ENCODE measurements at regions not wholly inside any gene's neighbourhood (a gene's known extent, or its start where the extent isn't known, plus 50 kb on each side); places are given as distances from the start of the nearest gene placed in this dataset.

DNA sequence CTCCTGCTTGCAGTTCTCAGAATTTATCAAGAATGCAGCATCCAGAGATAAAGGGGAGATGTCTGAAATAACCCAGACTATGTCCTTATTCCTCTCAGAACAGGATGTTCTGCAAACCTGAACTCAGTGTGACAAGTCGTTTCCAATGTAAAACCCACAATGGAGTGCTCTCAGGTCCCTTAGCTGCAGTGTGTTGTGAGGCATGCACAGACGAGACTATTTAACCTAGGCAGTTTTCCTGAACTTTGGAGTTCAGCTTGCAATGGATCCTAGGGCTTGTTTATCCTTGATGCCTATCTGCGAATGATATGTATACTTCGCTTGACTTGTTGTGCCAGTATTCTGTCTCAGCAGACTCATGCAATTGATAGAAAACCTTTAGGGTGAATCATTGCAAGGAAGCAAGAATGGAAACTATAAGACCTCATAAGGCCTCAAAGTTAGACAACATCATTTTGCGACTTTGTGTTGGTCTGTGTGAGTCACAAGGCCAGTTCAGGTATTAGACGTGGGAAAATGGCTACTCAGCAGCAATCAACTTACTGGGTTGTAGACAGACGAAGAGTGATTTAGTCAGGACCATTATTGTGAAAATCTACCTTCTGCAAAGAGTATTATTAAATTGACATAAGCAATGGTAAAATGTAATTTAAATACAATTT is 2439.9 kb upstream of the PCDH20 start:
- H3K9me3 ChIP-seq (replicated peaks; ENCODE audit: insufficient read depth, low read length) = no peaks in the 10 kb centered on the region
- H2AFZ ChIP-seq (ENCODE audit: low read length) = no peak overlapping the region
- no peak overlapping the region for H3K9ac ChIP-seq (ENCODE audit: low read length)
- H3K9me2 ChIP-seq (replicated peaks; ENCODE audit: insufficient read depth, low read length) = no peaks in the 10 kb centered on the region
- DNase-seq = no peak
- H3K27ac ChIP-seq (ENCODE audit: low read length) = no peak overlapping the region
- H3F3A ChIP-seq (ENCODE audit: insufficient read depth, low read length) = no peaks in the 10 kb centered on the region
- no peaks in the 10 kb centered on the region for H3K79me2 ChIP-seq (ENCODE audit: low read length)
- no peaks in the 10 kb centered on the region for H3K27me3 ChIP-seq (replicated peaks; ENCODE audit: insufficient read depth, low read length)
- TF ChIP-seq EZH2phosphoT487 (IDR thresholded peaks at IDR 0.05; ENCODE audit: low read length) = no peak
- TF ChIP-seq, protein P1, sequence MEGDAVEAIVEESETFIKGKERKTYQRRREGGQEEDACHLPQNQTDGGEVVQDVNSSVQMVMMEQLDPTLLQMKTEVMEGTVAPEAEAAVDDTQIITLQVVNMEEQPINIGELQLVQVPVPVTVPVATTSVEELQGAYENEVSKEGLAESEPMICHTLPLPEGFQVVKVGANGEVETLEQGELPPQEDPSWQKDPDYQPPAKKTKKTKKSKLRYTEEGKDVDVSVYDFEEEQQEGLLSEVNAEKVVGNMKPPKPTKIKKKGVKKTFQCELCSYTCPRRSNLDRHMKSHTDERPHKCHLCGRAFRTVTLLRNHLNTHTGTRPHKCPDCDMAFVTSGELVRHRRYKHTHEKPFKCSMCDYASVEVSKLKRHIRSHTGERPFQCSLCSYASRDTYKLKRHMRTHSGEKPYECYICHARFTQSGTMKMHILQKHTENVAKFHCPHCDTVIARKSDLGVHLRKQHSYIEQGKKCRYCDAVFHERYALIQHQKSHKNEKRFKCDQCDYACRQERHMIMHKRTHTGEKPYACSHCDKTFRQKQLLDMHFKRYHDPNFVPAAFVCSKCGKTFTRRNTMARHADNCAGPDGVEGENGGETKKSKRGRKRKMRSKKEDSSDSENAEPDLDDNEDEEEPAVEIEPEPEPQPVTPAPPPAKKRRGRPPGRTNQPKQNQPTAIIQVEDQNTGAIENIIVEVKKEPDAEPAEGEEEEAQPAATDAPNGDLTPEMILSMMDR (IDR thresholded peaks at IDR 0.05; ENCODE audit: low read length) = no peak
- TF ChIP-seq EZH2 (optimal IDR thresholded peaks at IDR 0.05; ENCODE audit: low read depth, low read length) = no peak
- no peak overlapping the region for H3K4me3 ChIP-seq (ENCODE audit: low read length)
- no peak overlapping the region for H3K4me2 ChIP-seq (ENCODE audit: low read depth, low read length)
- no peaks in the 10 kb centered on the region for H3K4me1 ChIP-seq (ENCODE audit: low read length)
- H4K20me1 ChIP-seq (ENCODE audit: insufficient read depth, low read length) = no peaks in the 10 kb centered on the region
- H3K36me3 ChIP-seq (replicated peaks; ENCODE audit: insufficient read depth, low read length) = no peaks in the 10 kb centered on the region

DNA sequence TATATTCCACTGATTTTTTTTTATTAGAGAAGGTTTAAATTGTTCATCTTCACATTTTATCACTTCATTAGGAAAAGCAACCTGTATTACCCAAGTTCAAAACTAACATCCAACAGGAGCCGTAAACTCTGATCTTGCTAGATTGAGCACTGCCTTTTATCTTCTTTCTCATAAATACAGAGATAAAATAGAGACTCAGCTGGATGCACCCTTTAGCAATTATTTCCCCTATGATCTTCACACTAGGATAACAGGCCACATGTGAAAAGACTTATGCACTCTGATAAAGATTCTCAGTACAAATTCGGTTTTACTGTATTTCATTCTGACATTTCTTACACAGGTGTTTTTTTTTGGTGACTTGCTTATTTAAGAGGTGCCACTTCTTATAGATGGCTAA is 2438.2 kb upstream of the PCDH20 start:
- Histone ChIP-seq H4K20me1 (ENCODE audit: insufficient read depth, low read length) (no peaks in the 10 kb centered on the region), H3K4me3 (ENCODE audit: low read length) (no peak overlapping the region), H3K9me2 (replicated peaks; ENCODE audit: insufficient read depth, low read length) (no peaks in the 10 kb centered on the region), H2AFZ (ENCODE audit: low read length) (no peak overlapping the region), H3K27me3 (replicated peaks; ENCODE audit: insufficient read depth, low read length) (no peaks in the 10 kb centered on the region), H3F3A (ENCODE audit: insufficient read depth, low read length) (no peaks in the 10 kb centered on the region), H3K4me1 (ENCODE audit: low read length) (no peaks in the 10 kb centered on the region), H3K9me3 (replicated peaks; ENCODE audit: insufficient read depth, low read length) (no peaks in the 10 kb centered on the region), H3K9ac (ENCODE audit: low read length) (no peak overlapping the region), H3K79me2 (ENCODE audit: low read length) (no peaks in the 10 kb centered on the region), H3K4me2 (ENCODE audit: low read depth, low read length) (no peak overlapping the region), H3K27ac (ENCODE audit: low read length) (no peak overlapping the region), H3K36me3 (replicated peaks; ENCODE audit: insufficient read depth, low read length) (no peaks in the 10 kb centered on the region)
- no peak for TF ChIP-seq EZH2phosphoT487 (IDR thresholded peaks at IDR 0.05; ENCODE audit: low read length)
- TF ChIP-seq, protein P1 (IDR thresholded peaks at IDR 0.05; ENCODE audit: low read length) = no peak
- TF ChIP-seq EZH2 (optimal IDR thresholded peaks at IDR 0.05; ENCODE audit: low read depth, low read length) = no peak
- no peak for DNase-seq

DNA sequence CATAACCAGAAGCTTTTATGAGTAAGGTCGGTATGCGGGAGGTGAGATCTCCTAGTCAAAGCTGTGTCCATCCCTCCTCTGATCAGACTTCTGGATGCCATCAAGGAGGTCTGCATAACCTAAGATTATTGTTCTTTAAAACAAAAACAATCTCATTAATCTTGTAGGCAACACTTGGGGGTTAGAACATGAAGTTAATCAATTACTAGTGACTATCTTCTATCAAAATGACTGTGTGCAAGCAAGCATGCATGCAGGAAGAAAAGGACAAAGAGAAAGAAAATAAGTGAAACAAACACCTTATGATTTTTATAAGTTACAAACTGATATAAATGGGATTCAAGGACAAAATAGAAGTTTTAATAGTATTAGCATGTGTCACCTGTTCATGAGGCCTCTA is 2435.9 kb upstream of the PCDH20 start:
- TF ChIP-seq EZH2 (optimal IDR thresholded peaks at IDR 0.05; ENCODE audit: low read depth, low read length) (no peak), EZH2phosphoT487 (IDR thresholded peaks at IDR 0.05; ENCODE audit: low read length) (no peak)
- TF ChIP-seq, protein P1 (IDR thresholded peaks at IDR 0.05; ENCODE audit: low read length) = no peak
- H3K9me3 ChIP-seq (replicated peaks; ENCODE audit: insufficient read depth, low read length) = no peaks in the 10 kb centered on the region
- no peak overlapping the region for H3K9ac ChIP-seq (ENCODE audit: low read length)
- no peak overlapping the region for H3K27ac ChIP-seq (ENCODE audit: low read length)
- no peak overlapping the region for H2AFZ ChIP-seq (ENCODE audit: low read length)
- no peaks in the 10 kb centered on the region for H4K20me1 ChIP-seq (ENCODE audit: insufficient read depth, low read length)
- no peak overlapping the region for H3K4me3 ChIP-seq (ENCODE audit: low read length)
- no peaks in the 10 kb centered on the region for H3K36me3 ChIP-seq (replicated peaks; ENCODE audit: insufficient read depth, low read length)
- H3K27me3 ChIP-seq (replicated peaks; ENCODE audit: insufficient read depth, low read length) = no peaks in the 10 kb centered on the region
- no peak overlapping the region for H3K4me2 ChIP-seq (ENCODE audit: low read depth, low read length)
- no peaks in the 10 kb centered on the region for H3K79me2 ChIP-seq (ENCODE audit: low read length)
- no peak for DNase-seq
- H3F3A ChIP-seq (ENCODE audit: insufficient read depth, low read length) = no peaks in the 10 kb centered on the region
- H3K9me2 ChIP-seq (replicated peaks; ENCODE audit: insufficient read depth, low read length) = no peaks in the 10 kb centered on the region
- no peaks in the 10 kb centered on the region for H3K4me1 ChIP-seq (ENCODE audit: low read length)

All from MM.1S (cell line).